Lower leg skin (tissue), 3 donors: ENCODE measurements at regions not wholly inside any gene's neighbourhood (a gene's known extent, or its start where the extent isn't known, plus 50 kb on each side); places are given as distances from the start of the nearest gene placed in this dataset.

ENCODE experiments used
- CTCF ChIP-seq, 3 donors: fragments of 450-650 bp; IDR thresholded peaks; one replicate each; pipeline ENCODE4 v1.5.1; 2016; ENCODE audit warnings: antibody characterized with exemption in 3 of 3, mild to moderate bottlenecking in 3 of 3, moderate library complexity in 2 of 3
- POLR2A ChIP-seq, 2 donors: fragments of 450-650 bp; IDR thresholded peaks; one replicate each; pipeline ENCODE4 v1.6.1; 2016 to 2017; ENCODE audit warnings: antibody characterized with exemption in 2 of 2, mild to moderate bottlenecking in 1 of 2, moderate library complexity in 1 of 2

GRCh38 chr20:40452758-40453157, 236.3 kb downstream of the MAFB start:
- TF ChIP-seq CTCF (IDR thresholded peaks at IDR 0.05) (no peak), POLR2A (IDR thresholded peaks at IDR 0.05) (no peak)
